KBM-7 (cell line): ENCODE measurements at regions not wholly inside any gene's neighbourhood (a gene's known extent, or its start where the extent isn't known, plus 50 kb on each side); places are given as distances from the start of the nearest gene placed in this dataset.

ENCODE experiments used
- DNase-seq: peaks from one replicate; pipeline ENCODE4 v3.0.0-alpha.2; 2015
- in situ Hi-C: fragments of 300-500 bp; cut with MboI; formaldehyde crosslinking; loops from 2 replicates; pipeline ENCODE4 v1.14.3; 2020; ENCODE audit warnings: low sequenced_read_pairs, low pct_unique_long_range_greater_than_20kb, mixed read lengths

GRCh38 chr10:28845009-28845682 lies 167.8 kb downstream of the BAMBI start:
- no peak for DNase-seq
- in situ Hi-C loops, result no loop called here

GRCh38 chr10:28849309-28849708 lies 172.0 kb downstream of the BAMBI start:
- in situ Hi-C loops, result no loop called here
- DNase-seq, result no peak

- DNase-seq, result no peak
- in situ Hi-C loops, result no loop called here
These were observed 172.5 kb downstream of the BAMBI start for GRCh38 chr10:28849821-28850220.

- DNase-seq, result no peak
- in situ Hi-C loops, result no loop called here
These were observed 173.5 kb downstream of the BAMBI start for GRCh38 chr10:28850784-28851183.

- in situ Hi-C loops, result no loop called here
- DNase-seq, result no peak
These were observed 175.9 kb downstream of the BAMBI start for GRCh38 chr10:28853195-28853594.

- in situ Hi-C loops, result no loop called here
- DNase-seq, result no peak
These were observed 179.8 kb downstream of the BAMBI start for GRCh38 chr10:28857164-28857563.

GRCh38 chr10:28858646-28859045 lies 181.3 kb downstream of the BAMBI start:
- in situ Hi-C loops, result no loop called here
- DNase-seq, result no peak

- in situ Hi-C loops, result no loop called here
- no peak for DNase-seq
These were observed 182.5 kb downstream of the BAMBI start for GRCh38 chr10:28859791-28860190.

- in situ Hi-C loops, result no loop called here
- DNase-seq, result no peak
These were observed 184.9 kb downstream of the BAMBI start for GRCh38 chr10:28862219-28862618.

GRCh38 chr10:28869606-28870201 lies 192.4 kb downstream of the BAMBI start:
- no peak for DNase-seq
- in situ Hi-C loops, result no loop called here

- no peak for DNase-seq
- in situ Hi-C loops, result no loop called here
These were observed 194.3 kb downstream of the BAMBI start for GRCh38 chr10:28871665-28872064.

GRCh38 chr10:28872587-28873165 lies 195.4 kb downstream of the BAMBI start:
- in situ Hi-C loops, result no loop called here
- no peak for DNase-seq

- no peak for DNase-seq
- in situ Hi-C loops, result no loop called here
These were observed 196.2 kb downstream of the BAMBI start for GRCh38 chr10:28873540-28873939.

- in situ Hi-C loops, result no loop called here
- no peak for DNase-seq
These were observed 196.9 kb downstream of the BAMBI start for GRCh38 chr10:28874210-28874609.

GRCh38 chr10:28875549-28876081 lies 198.3 kb downstream of the BAMBI start:
- no peak for DNase-seq
- in situ Hi-C loops, result no loop called here

- DNase-seq, result peak; percentile 20
- in situ Hi-C loops, result no loop called here
These were observed 201.1 kb downstream of the BAMBI start for GRCh38 chr10:28878236-28878970.

GRCh38 chr10:28879246-28879645 lies 201.9 kb downstream of the BAMBI start:
- in situ Hi-C loops, result no loop called here
- no peak for DNase-seq

GRCh38 chr10:28879875-28880682 lies 202.8 kb downstream of the BAMBI start:
- no peak for DNase-seq
- in situ Hi-C loops, result no loop called here

- in situ Hi-C loops, result no loop called here
- DNase-seq, result no peak
These were observed 203.3 kb downstream of the BAMBI start for GRCh38 chr10:28880683-28880950.
